GM18508 (cell line): ENCODE measurements at regions not wholly inside any gene's neighbourhood (a gene's known extent, or its start where the extent isn't known, plus 50 kb on each side); places are given as distances from the start of the nearest gene placed in this dataset.
"Not testable (repeated sequence)": the region's sequence is repeated elsewhere in the genome, so short reads cannot be mapped to it uniquely, and the experiment has no call there.

Experiments
- ATAC-seq: cut with Tn5 transposase; IDR thresholded peaks from one replicate; pipeline ENCODE4 v1.9.1; 2021; ENCODE audit warnings: moderate number of reproducible peaks; ENCODE audit not compliant: insufficient read depth, unreplicated experiment

GRCh38 chr4:169934794-169935429, 91.3 kb downstream of the MFAP3L start:
- no peak for ATAC-seq

GRCh38 chr4:169933531-169933930, 92.7 kb downstream of the MFAP3L start:
- no peak for ATAC-seq

GRCh38 chr4:169931964-169932363, 94.2 kb downstream of the MFAP3L start:
- ATAC-seq, result no peak

- ATAC-seq, result not testable (repeated sequence)
Observed at GRCh38 chr4:169930755-169931154, 95.4 kb downstream of the MFAP3L start.

- no peak for ATAC-seq
Observed at GRCh38 chr4:169927280-169927679, 98.9 kb downstream of the MFAP3L start.

GRCh38 chr4:169925678-169926077, 100.5 kb downstream of the MFAP3L start:
- no peak for ATAC-seq

- ATAC-seq, result no peak
Observed at GRCh38 chr4:169922632-169923276, 103.4 kb downstream of the MFAP3L start.

- no peak for ATAC-seq
Observed at GRCh38 chr4:169921732-169922131, 104.5 kb downstream of the MFAP3L start.

- ATAC-seq, result no peak
Observed at GRCh38 chr4:169921237-169921636, 105.0 kb downstream of the MFAP3L start.

GRCh38 chr4:169919194-169920124, 106.7 kb downstream of the MFAP3L start:
- ATAC-seq, result not testable (repeated sequence)

- no peak for ATAC-seq
Observed at GRCh38 chr4:169915545-169915944, 110.7 kb downstream of the MFAP3L start.

- ATAC-seq, result no peak
Observed at GRCh38 chr4:169914866-169915265, 111.3 kb downstream of the MFAP3L start.

GRCh38 chr4:169912996-169913395, 113.2 kb downstream of the MFAP3L start:
- no peak for ATAC-seq

- no peak for ATAC-seq
Observed at GRCh38 chr4:169909897-169910296, 116.3 kb downstream of the MFAP3L start.

GRCh38 chr4:169909479-169909878, 116.7 kb downstream of the MFAP3L start:
- ATAC-seq, result no peak

- no peak for ATAC-seq
Observed at GRCh38 chr4:169907705-169908104, 118.5 kb downstream of the MFAP3L start.

GRCh38 chr4:169906821-169907220, 119.4 kb downstream of the MFAP3L start:
- ATAC-seq, result no peak

- ATAC-seq, result no peak
Observed at GRCh38 chr4:169906104-169906503, 120.1 kb downstream of the MFAP3L start.

GRCh38 chr4:169902658-169903345, 123.4 kb downstream of the MFAP3L start:
- ATAC-seq, result no peak

- ATAC-seq, result no peak
Observed at GRCh38 chr4:169900241-169900845, 125.9 kb downstream of the MFAP3L start.
